Prostate gland (tissue), 2 donors: ENCODE measurements at regions not wholly inside any gene's neighbourhood (a gene's known extent, or its start where the extent isn't known, plus 50 kb on each side); places are given as distances from the start of the nearest gene placed in this dataset.

Experiments used
- DNase-seq: peaks from one replicate; pipeline ENCODE4 v3.0.0-alpha.2; 2019; ENCODE audit warnings: low spot score
- H3K27ac ChIP-seq, 2 donors: fragments of 200-600 bp; sonication (generic); 2 replicates each; pipeline ENCODE4 v1.5.1; 2017 to 2019
- H3K27me3 ChIP-seq: fragments of 200-600 bp; sonication (generic); replicated peaks from 2 replicates; pipeline ENCODE4 v1.5.1; 2019; ENCODE audit not compliant: insufficient read depth
- H3K36me3 ChIP-seq, 2 donors: fragments of 200-600 bp; sonication (generic); 1 replicate in 1 of 2; 2 replicates in 1 of 2; pipeline versions ENCODE4 v1.5.1 to v1.8.1; 2017 to 2019
- H3K4me1 ChIP-seq: fragments of 200-600 bp; sonication (generic); replicated peaks from 2 replicates; pipeline ENCODE4 v1.5.1; 2019
- H3K4me3 ChIP-seq, 2 donors: fragments of 200-600 bp; sonication (generic); 2 replicates each; pipeline ENCODE4 v1.5.1; 2017 to 2019
- H3K9me3 ChIP-seq: fragments of 200-600 bp; sonication (generic); 2 replicates; pipeline ENCODE4 v1.5.1; 2017
- POLR2A ChIP-seq: fragments of 450-650 bp; IDR thresholded peaks from one replicate; pipeline ENCODE4 v1.6.1; 2016; ENCODE audit warnings: antibody characterized with exemption, mild to moderate bottlenecking
- POLR2AphosphoS5 ChIP-seq: sonication (generic); formaldehyde crosslinking; IDR thresholded peaks from one replicate; pipeline ENCODE4 v1.6.1; 2017; ENCODE audit warnings: antibody characterized with exemption
- WGBS: methylation state at CpG from one replicate; pipeline ENCODE4 v1.1.5; 2018; 5-methylcytosine and 5-hydroxymethylcytosine counted together
- intact Hi-C: fragments of 100-400 bp; cut with DNase I; formaldehyde crosslinking; loops from one replicate; pipeline ENCODE4 v1.14.2; 2022
- TF ChIP-seq, protein P1 (sequence below), 4 experiments: fragments of 200-600 bp in 2 of 4; fragments of 450-650 bp in 2 of 4; sonication (generic) in 2 of 4; IDR thresholded peaks; 1 replicate in 3 of 4; 2 replicates in 1 of 4; pipeline ENCODE4 v1.5.1; 2016 to 2019; ENCODE audit warnings: antibody characterized with exemption in 4 of 4, mild to moderate bottlenecking in 2 of 4, moderate library complexity in 2 of 4

GRCh38 chr21:23108533-23108932 is 2110.3 kb downstream of the NCAM2 start:
- Histone ChIP-seq H3K36me3 (no peaks in the 10 kb centered on the region), H3K27ac (no peak overlapping the region)
- TF ChIP-seq, protein P1, sequence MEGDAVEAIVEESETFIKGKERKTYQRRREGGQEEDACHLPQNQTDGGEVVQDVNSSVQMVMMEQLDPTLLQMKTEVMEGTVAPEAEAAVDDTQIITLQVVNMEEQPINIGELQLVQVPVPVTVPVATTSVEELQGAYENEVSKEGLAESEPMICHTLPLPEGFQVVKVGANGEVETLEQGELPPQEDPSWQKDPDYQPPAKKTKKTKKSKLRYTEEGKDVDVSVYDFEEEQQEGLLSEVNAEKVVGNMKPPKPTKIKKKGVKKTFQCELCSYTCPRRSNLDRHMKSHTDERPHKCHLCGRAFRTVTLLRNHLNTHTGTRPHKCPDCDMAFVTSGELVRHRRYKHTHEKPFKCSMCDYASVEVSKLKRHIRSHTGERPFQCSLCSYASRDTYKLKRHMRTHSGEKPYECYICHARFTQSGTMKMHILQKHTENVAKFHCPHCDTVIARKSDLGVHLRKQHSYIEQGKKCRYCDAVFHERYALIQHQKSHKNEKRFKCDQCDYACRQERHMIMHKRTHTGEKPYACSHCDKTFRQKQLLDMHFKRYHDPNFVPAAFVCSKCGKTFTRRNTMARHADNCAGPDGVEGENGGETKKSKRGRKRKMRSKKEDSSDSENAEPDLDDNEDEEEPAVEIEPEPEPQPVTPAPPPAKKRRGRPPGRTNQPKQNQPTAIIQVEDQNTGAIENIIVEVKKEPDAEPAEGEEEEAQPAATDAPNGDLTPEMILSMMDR (IDR thresholded peaks at IDR 0.05): no peak
- TF ChIP-seq POLR2AphosphoS5: no peak
- TF ChIP-seq POLR2A: no peak

DNA sequence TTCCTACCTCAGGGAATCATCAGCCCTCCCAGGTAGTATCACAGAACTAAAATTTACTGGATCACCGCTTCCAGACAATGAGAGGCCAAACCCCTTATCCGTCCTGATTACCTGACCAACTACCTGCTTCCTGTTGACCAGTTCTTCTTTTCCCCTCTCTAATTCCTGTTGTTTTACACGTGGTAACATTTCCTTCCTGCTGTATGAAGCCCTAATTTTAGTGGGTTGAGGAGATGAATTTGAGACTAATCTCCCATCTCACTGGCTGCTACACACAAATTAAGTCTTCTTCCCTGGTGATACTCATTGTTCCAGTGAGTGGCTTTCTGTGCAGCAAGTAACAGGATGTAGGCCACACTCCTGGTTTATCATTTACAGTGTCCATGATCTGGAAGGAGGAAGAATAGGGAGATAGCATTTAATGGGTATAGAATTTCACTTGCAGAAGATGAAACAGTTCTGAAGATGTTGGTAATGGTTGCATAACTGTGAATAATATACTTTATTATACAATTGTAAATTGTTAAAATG is 2112.9 kb downstream of the NCAM2 start:
- Histone ChIP-seq H3K36me3 (no peaks in the 10 kb centered on the region), H3K9me3 (no peaks in the 10 kb centered on the region), H3K27me3 (no peaks in the 10 kb centered on the region), H3K27ac (no peak overlapping the region), H3K4me1 (no peaks in the 10 kb centered on the region), H3K4me3 (no peak overlapping the region)
- intact Hi-C loops: no loop called here
- DNase-seq: no peak
- TF ChIP-seq, protein P1 (IDR thresholded peaks at IDR 0.05): no peak
- TF ChIP-seq POLR2A (no peak), POLR2AphosphoS5 (no peak)
- WGBS: 67% methylated on average over 3 of the region's 3 CpGs

More at GRCh38 chr21:23108533-23108932, 2110.3 kb downstream of the NCAM2 start:
- no peak overlapping the region for H3K4me3 ChIP-seq
- H3K9me3 ChIP-seq: no peaks in the 10 kb centered on the region
- DNase-seq: no peak
- H3K27me3 ChIP-seq: no peaks in the 10 kb centered on the region
- H3K4me1 ChIP-seq: no peaks in the 10 kb centered on the region
- intact Hi-C loops: no loop called here

DNA sequence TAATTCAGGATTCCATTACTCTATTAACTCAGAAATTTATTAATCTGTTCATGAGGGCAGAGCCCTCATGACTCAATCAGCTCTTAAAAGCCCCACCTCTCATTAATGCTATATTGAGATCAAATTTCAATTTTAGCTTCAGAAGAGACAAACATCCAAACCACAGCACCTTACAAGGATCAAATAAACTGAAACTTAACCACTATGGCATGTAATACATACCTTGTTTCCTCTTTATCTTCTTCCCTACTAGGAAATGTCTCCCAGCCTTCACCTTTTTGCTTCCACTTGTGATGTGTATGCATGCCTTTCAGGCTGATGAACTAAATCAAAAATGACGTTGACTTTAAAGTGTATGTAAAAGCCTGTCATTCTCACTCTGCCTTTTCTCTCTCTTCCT is 2121.3 kb downstream of the NCAM2 start:
- WGBS: 59% methylated on average over 1 of the region's 1 CpG
- DNase-seq: no peak
- Histone ChIP-seq H3K9me3 (no peaks in the 10 kb centered on the region), H3K27me3 (no peaks in the 10 kb centered on the region), H3K4me1 (no peaks in the 10 kb centered on the region), H3K4me3 (no peak overlapping the region), H3K27ac (no peak overlapping the region), H3K36me3 (no peaks in the 10 kb centered on the region)
- intact Hi-C loops: no loop called here
- TF ChIP-seq, protein P1 (IDR thresholded peaks at IDR 0.05): no peak
- no peak for TF ChIP-seq POLR2AphosphoS5
- no peak for TF ChIP-seq POLR2A

DNA sequence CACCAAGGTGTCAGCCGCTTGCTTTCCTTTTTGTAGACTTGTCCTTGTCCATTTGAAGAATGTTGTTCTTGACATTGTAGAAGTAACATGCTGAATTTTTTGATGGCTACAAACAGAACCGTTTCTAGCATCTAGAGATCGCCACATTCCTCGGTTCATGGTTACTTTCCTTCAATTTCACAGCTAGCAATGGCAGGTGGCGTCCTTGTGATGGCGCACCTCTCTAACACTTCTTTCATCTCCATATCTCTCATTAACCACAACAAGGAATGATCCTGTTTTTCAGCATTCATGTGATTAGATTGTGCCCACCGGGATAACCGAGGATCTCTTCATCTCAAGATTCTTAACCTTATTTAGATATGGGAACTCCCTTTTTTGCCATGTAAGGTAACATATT is 2129.8 kb downstream of the NCAM2 start:
- TF ChIP-seq POLR2A (no peak), POLR2AphosphoS5 (no peak)
- TF ChIP-seq, protein P1 (IDR thresholded peaks at IDR 0.05): no peak
- WGBS: 90% methylated on average over 8 of the region's 8 CpGs
- DNase-seq: no peak
- Histone ChIP-seq H3K9me3 (no peaks in the 10 kb centered on the region), H3K27me3 (no peaks in the 10 kb centered on the region), H3K27ac (no peak overlapping the region), H3K4me3 (no peak overlapping the region), H3K36me3 (no peaks in the 10 kb centered on the region), H3K4me1 (no peaks in the 10 kb centered on the region)
- intact Hi-C loops: no loop called here

GRCh38 chr21:23130308-23130707 is 2132.1 kb downstream of the NCAM2 start:
- no peak overlapping the region for H3K4me3 ChIP-seq
- no peak for DNase-seq
- no peaks in the 10 kb centered on the region for H3K4me1 ChIP-seq
- H3K9me3 ChIP-seq: no peaks in the 10 kb centered on the region
- no peaks in the 10 kb centered on the region for H3K36me3 ChIP-seq
- H3K27me3 ChIP-seq: no peaks in the 10 kb centered on the region
- TF ChIP-seq, protein P1 (IDR thresholded peaks at IDR 0.05): no peak
- TF ChIP-seq POLR2AphosphoS5 (no peak), POLR2A (no peak)
- intact Hi-C loops: no loop called here
- H3K27ac ChIP-seq: no peak overlapping the region
